HepG2 (cell line): ENCODE measurements at regions not wholly inside any gene's neighbourhood (a gene's known extent, or its start where the extent isn't known, plus 50 kb on each side); places are given as distances from the start of the nearest gene placed in this dataset.
A peak's percentile ranks its signal among the peaks of the same experiment; 100 is the strongest.

Source experiments
- CAMTA2 ChIP-seq: sonication (generic); formaldehyde crosslinking; IDR thresholded peaks from 2 replicates; pipeline ENCODE4 v1.4.0; 2020; ENCODE audit warnings: mild to moderate bottlenecking, missing genetic modification reagents, borderline replicate concordance
- EHMT2 ChIP-seq: fragments of 200-600 bp; sonication (generic); IDR thresholded peaks from 2 replicates; pipeline ENCODE4 v1.7.0; 2017; ENCODE audit warnings: antibody characterized with exemption, low read depth, low read length, borderline replicate concordance
- KDM1A ChIP-seq: IDR thresholded peaks from 2 replicates; pipeline ENCODE4 v1.6.1; 2016; ENCODE audit warnings: missing compliant biosample characterization
- NFE2L2 ChIP-seq: fragments of 150-350 bp; IDR thresholded peaks from 2 replicates; pipeline ENCODE4 v1.6.1; 2014; ENCODE audit warnings: low read length
- POGZ ChIP-seq: sonication (generic); formaldehyde crosslinking; IDR thresholded peaks from 2 replicates; pipeline ENCODE4 v1.4.0; 2020; ENCODE audit warnings: mild to moderate bottlenecking, missing genetic modification reagents
- SAP130 ChIP-seq: IDR thresholded peaks from 2 replicates; pipeline ENCODE4 v1.6.1; 2016; ENCODE audit warnings: low read depth
- SMAD9 ChIP-seq: sonication (generic); formaldehyde crosslinking; IDR thresholded peaks from 2 replicates; pipeline ENCODE4 v1.5.1; 2020; ENCODE audit warnings: mild to moderate bottlenecking, missing genetic modification reagents
- TBX2 ChIP-seq: sonication (generic); formaldehyde crosslinking; IDR thresholded peaks from 2 replicates; pipeline ENCODE4 v1.5.0; 2020; ENCODE audit warnings: missing genetic modification reagents, mild to moderate bottlenecking, borderline replicate concordance
- ZBTB42 ChIP-seq: sonication (generic); formaldehyde crosslinking; IDR thresholded peaks from 2 replicates; pipeline ENCODE4 v1.5.0; 2020; ENCODE audit warnings: mild to moderate bottlenecking, missing genetic modification reagents
- ZNF484 ChIP-seq: sonication (generic); formaldehyde crosslinking; IDR thresholded peaks from 2 replicates; pipeline ENCODE4 v1.5.1; 2020; ENCODE audit warnings: mild to moderate bottlenecking, low read depth, missing genetic modification reagents, borderline replicate concordance
- ZNF496 ChIP-seq: sonication (generic); formaldehyde crosslinking; IDR thresholded peaks from 2 replicates; pipeline ENCODE4 v1.8.1; 2023; ENCODE audit warnings: mild to moderate bottlenecking, moderate library complexity, missing genetic modification reagents; ENCODE audit not compliant: insufficient replicate concordance
- TF ChIP-seq, protein P1 (sequence below): sonication (generic); formaldehyde crosslinking; IDR thresholded peaks from 2 replicates; pipeline ENCODE4 v1.9.0; 2021; ENCODE audit warnings: missing genetic modification reagents, mild to moderate bottlenecking, borderline replicate concordance
- TF ChIP-seq, protein P2 (sequence below): sonication (generic); formaldehyde crosslinking; IDR thresholded peaks from one replicate; pipeline ENCODE4 v1.5.1; 2020; ENCODE audit warnings: mild to moderate bottlenecking, missing genetic modification reagents; ENCODE audit errors: not compliant biosample characterization
- TF ChIP-seq, protein P3 (sequence below): IDR thresholded peaks from 2 replicates; pipeline ENCODE4 v1.6.1; 2016; ENCODE audit warnings: missing compliant biosample characterization, missing genetic modification reagents, borderline replicate concordance
- TF ChIP-seq, protein P4 (sequence below): sonication (generic); formaldehyde crosslinking; IDR thresholded peaks from 2 replicates; pipeline ENCODE4 v1.5.0; 2020; ENCODE audit warnings: missing genetic modification reagents

DNA sequence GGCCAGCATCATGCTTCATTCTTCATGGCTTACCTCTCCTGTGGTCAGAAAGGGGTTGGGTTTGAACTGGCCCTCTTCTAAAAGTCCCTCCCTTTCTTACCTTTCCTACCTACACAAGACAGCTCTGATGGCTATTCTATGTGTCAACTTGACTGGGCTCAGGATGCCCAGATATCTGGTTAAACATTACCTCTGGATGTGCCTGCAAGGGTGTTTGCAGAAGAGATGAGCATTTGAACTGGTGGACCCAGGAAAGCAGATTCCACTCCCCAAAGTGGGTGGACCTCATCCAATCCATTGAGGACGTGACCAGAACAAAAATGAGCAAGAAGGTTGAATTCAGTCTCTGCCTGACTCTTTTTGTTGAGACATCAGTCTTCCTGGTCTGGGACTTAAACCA, 79.0 kb upstream of the TCF7L2 start (continued):
- TF ChIP-seq, protein P1, sequence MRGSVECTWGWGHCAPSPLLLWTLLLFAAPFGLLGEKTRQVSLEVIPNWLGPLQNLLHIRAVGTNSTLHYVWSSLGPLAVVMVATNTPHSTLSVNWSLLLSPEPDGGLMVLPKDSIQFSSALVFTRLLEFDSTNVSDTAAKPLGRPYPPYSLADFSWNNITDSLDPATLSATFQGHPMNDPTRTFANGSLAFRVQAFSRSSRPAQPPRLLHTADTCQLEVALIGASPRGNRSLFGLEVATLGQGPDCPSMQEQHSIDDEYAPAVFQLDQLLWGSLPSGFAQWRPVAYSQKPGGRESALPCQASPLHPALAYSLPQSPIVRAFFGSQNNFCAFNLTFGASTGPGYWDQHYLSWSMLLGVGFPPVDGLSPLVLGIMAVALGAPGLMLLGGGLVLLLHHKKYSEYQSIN: no peak
- TF ChIP-seq, protein P2, sequence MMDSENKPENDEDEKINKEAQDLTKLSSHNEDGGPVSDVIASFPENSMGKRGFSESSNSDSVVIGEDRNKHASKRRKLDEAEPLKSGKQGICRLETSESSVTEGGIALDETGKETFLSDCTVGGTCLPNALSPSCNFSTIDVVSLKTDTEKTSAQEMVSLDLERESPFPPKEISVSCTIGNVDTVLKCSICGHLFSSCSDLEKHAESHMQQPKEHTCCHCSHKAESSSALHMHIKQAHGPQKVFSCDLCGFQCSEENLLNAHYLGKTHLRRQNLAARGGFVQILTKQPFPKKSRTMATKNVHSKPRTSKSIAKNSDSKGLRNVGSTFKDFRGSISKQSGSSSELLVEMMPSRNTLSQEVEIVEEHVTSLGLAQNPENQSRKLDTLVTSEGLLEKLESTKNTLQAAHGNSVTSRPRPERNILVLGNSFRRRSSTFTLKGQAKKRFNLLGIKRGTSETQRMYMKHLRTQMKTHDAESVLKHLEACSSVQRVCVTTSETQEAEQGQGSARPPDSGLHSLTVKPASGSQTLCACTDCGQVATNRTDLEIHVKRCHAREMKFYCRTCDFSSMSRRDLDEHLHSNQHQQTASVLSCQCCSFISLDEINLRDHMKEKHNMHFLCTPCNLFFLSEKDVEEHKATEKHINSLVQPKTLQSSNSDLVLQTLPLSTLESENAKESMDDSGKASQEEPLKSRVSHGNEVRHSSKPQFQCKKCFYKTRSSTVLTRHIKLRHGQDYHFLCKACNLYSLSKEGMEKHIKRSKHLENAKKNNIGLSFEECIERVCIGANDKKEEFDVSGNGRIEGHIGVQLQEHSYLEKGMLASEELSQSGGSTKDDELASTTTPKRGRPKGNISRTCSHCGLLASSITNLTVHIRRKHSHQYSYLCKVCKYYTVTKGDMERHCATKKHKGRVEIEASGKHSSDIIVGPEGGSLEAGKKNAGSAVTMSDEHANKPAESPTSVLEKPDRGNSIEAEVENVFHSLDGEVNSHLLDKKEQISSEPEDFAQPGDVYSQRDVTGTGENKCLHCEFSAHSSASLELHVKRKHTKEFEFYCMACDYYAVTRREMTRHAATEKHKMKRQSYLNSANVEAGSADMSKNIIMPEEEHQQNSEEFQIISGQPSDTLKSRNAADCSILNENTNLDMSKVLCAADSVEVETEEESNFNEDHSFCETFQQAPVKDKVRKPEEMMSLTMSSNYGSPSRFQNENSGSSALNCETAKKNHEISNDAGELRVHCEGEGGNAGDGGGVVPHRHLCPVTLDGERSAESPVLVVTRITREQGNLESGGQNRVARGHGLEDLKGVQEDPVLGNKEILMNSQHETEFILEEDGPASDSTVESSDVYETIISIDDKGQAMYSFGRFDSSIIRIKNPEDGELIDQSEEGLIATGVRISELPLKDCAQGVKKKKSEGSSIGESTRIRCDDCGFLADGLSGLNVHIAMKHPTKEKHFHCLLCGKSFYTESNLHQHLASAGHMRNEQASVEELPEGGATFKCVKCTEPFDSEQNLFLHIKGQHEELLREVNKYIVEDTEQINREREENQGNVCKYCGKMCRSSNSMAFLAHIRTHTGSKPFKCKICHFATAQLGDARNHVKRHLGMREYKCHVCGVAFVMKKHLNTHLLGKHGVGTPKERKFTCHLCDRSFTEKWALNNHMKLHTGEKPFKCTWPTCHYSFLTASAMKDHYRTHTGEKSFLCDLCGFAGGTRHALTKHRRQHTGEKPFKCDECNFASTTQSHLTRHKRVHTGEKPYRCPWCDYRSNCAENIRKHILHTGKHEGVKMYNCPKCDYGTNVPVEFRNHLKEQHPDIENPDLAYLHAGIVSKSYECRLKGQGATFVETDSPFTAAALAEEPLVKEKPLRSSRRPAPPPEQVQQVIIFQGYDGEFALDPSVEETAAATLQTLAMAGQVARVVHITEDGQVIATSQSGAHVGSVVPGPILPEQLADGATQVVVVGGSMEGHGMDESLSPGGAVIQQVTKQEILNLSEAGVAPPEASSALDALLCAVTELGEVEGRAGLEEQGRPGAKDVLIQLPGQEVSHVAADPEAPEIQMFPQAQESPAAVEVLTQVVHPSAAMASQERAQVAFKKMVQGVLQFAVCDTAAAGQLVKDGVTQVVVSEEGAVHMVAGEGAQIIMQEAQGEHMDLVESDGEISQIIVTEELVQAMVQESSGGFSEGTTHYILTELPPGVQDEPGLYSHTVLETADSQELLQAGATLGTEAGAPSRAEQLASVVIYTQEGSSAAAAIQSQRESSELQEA (CRISPR knock-in tag): no peak
- 0 out of 2 replicates have a peak, but pooled peaks have one; percentile 25 for TF ChIP-seq KDM1A
- peak; percentile 34; the same call in 1 of the 2 replicates for TF ChIP-seq EHMT2
- peak; percentile 84; the same call in 1 of the 2 replicates for TF ChIP-seq POGZ (CRISPR knock-in tag)
- no peak for TF ChIP-seq ZBTB42
- no peak for TF ChIP-seq CAMTA2 (CRISPR knock-in tag)
- no peak for TF ChIP-seq ZNF496
- no peak for TF ChIP-seq NFE2L2
- no peak for TF ChIP-seq SAP130 (CRISPR knock-in tag)
- no peak for TF ChIP-seq ZNF484 (CRISPR knock-in tag)
- TF ChIP-seq, protein P3, sequence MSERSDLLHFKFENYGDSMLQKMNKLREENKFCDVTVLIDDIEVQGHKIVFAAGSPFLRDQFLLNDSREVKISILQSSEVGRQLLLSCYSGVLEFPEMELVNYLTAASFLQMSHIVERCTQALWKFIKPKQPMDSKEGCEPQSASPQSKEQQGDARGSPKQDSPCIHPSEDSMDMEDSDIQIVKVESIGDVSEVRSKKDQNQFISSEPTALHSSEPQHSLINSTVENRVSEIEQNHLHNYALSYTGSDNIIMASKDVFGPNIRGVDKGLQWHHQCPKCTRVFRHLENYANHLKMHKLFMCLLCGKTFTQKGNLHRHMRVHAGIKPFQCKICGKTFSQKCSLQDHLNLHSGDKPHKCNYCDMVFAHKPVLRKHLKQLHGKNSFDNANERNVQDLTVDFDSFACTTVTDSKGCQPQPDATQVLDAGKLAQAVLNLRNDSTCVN (CRISPR knock-in tag): no peak
- TF ChIP-seq TBX2: no peak
- TF ChIP-seq SMAD9 (CRISPR knock-in tag): no peak
- TF ChIP-seq, protein P4, sequence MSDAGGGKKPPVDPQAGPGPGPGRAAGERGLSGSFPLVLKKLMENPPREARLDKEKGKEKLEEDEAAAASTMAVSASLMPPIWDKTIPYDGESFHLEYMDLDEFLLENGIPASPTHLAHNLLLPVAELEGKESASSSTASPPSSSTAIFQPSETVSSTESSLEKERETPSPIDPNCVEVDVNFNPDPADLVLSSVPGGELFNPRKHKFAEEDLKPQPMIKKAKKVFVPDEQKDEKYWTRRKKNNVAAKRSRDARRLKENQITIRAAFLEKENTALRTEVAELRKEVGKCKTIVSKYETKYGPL (CRISPR knock-in tag): no peak
